Chondrocyte (in vitro differentiated cells): ENCODE measurements at regions not wholly inside any gene's neighbourhood (a gene's known extent, or its start where the extent isn't known, plus 50 kb on each side); places are given as distances from the start of the nearest gene placed in this dataset.

ENCODE experiments used
- DNase-seq: peaks from one replicate; pipeline ENCODE4 v3.0.0; 2021; ENCODE audit warnings: mixed read lengths, low spot score
- H3K27ac Mint-ChIP-seq: one replicate; pipeline ENCODE4 v1.8.0; 2021; ENCODE audit warnings: mild to moderate bottlenecking, moderate library complexity, mixed read lengths; ENCODE audit not compliant: unreplicated experiment
- H3K27me3 Mint-ChIP-seq: 2 replicates; pipeline ENCODE4 v1.8.0; 2021; ENCODE audit warnings: low read depth, mixed read lengths
- H3K36me3 Mint-ChIP-seq: 2 replicates; pipeline ENCODE4 v1.8.0; 2021; ENCODE audit warnings: low read depth, mixed read lengths
- H3K4me1 Mint-ChIP-seq: 2 replicates; pipeline ENCODE4 v1.8.0; 2021; ENCODE audit warnings: low read depth, mild to moderate bottlenecking, mixed read lengths
- H3K4me3 Mint-ChIP-seq: one replicate; pipeline ENCODE4 v1.8.0; 2021; ENCODE audit warnings: mild to moderate bottlenecking, moderate library complexity, mixed read lengths; ENCODE audit not compliant: unreplicated experiment
- H3K9me3 Mint-ChIP-seq: 2 replicates; pipeline ENCODE4 v1.8.0; 2021; ENCODE audit warnings: low read depth, mixed read lengths
- CTCF ChIP-seq: fragments of 200-600 bp; sonication (generic); IDR thresholded peaks from 2 replicates; pipeline ENCODE4 v1.5.0; 2021; ENCODE audit warnings: antibody characterized with exemption, mild to moderate bottlenecking, moderate library complexity

GRCh38 chr3:180340395-180340794, 261.6 kb upstream of the TTC14 start:
- no peak for DNase-seq
- Mint-ChIP-seq H3K27me3 (peaks cover 7% of the 10 kb centered on the region), H3K4me3 (no peak overlapping the region), H3K4me1 (no peaks in the 10 kb centered on the region), H3K9me3 (peaks cover 12% of the 10 kb centered on the region), H3K27ac (no peak overlapping the region), H3K36me3 (no peaks in the 10 kb centered on the region)
- no peak for TF ChIP-seq CTCF

GRCh38 chr3:180341516-180341915, 260.4 kb upstream of the TTC14 start:
- Mint-ChIP-seq H3K27ac (no peak overlapping the region), H3K4me3 (no peak overlapping the region), H3K4me1 (no peaks in the 10 kb centered on the region)

GRCh38 chr3:180351601-180352000, 250.4 kb upstream of the TTC14 start:
- no peak for TF ChIP-seq CTCF
- peaks cover 5% of the 10 kb centered on the region for H3K27me3 Mint-ChIP-seq

More at GRCh38 chr3:180341516-180341915, 260.4 kb upstream of the TTC14 start:
- peaks cover 12% of the 10 kb centered on the region for H3K9me3 Mint-ChIP-seq
- no peaks in the 10 kb centered on the region for H3K36me3 Mint-ChIP-seq
- TF ChIP-seq CTCF: no peak
- no peak for DNase-seq
- peaks cover 8% of the 10 kb centered on the region for H3K27me3 Mint-ChIP-seq

GRCh38 chr3:180352261-180352660, 249.7 kb upstream of the TTC14 start:
- no peak for DNase-seq
- Mint-ChIP-seq H3K36me3 (no peaks in the 10 kb centered on the region), H3K9me3 (no peaks in the 10 kb centered on the region), H3K4me1 (no peaks in the 10 kb centered on the region), H3K27ac (no peak overlapping the region), H3K4me3 (no peak overlapping the region), H3K27me3 (peaks cover 5% of the 10 kb centered on the region)
- no peak for TF ChIP-seq CTCF

More at GRCh38 chr3:180351601-180352000, 250.4 kb upstream of the TTC14 start:
- no peaks in the 10 kb centered on the region for H3K4me1 Mint-ChIP-seq
- H3K4me3 Mint-ChIP-seq: no peak overlapping the region
- H3K36me3 Mint-ChIP-seq: no peaks in the 10 kb centered on the region
- no peak overlapping the region for H3K27ac Mint-ChIP-seq
- H3K9me3 Mint-ChIP-seq: no peaks in the 10 kb centered on the region
- DNase-seq: no peak

GRCh38 chr3:180354214-180354613, 247.7 kb upstream of the TTC14 start:
- H3K27me3 Mint-ChIP-seq: peaks cover 5% of the 10 kb centered on the region
- H3K36me3 Mint-ChIP-seq: no peaks in the 10 kb centered on the region
- no peaks in the 10 kb centered on the region for H3K4me1 Mint-ChIP-seq
- H3K9me3 Mint-ChIP-seq: no peaks in the 10 kb centered on the region
- DNase-seq: no peak
- H3K4me3 Mint-ChIP-seq: no peak overlapping the region
- TF ChIP-seq CTCF: no peak
- H3K27ac Mint-ChIP-seq: no peak overlapping the region
